ENCODE measurements at regions not wholly inside any gene's neighbourhood (a gene's known extent, or its start where the extent isn't known, plus 50 kb on each side); places are given as distances from the start of the nearest gene placed in this dataset.

- no peak for TF ChIP-seq CTCF (conservative IDR thresholded peaks at IDR 0.05)
- no peak overlapping the region for H3K27ac ChIP-seq
These were observed 606.9 kb downstream of the CDH26 start for GRCh38 chr20:60565083-60565482.

- no peak overlapping the region for H3K27ac ChIP-seq
- TF ChIP-seq CTCF (conservative IDR thresholded peaks at IDR 0.05): no peak
These were observed 607.3 kb downstream of the CDH26 start for GRCh38 chr20:60565551-60565950.

- H3K27ac ChIP-seq: no peak overlapping the region
- TF ChIP-seq CTCF (conservative IDR thresholded peaks at IDR 0.05): no peak
These were observed 610.9 kb downstream of the CDH26 start for GRCh38 chr20:60569116-60569515.

- no peak for TF ChIP-seq CTCF (conservative IDR thresholded peaks at IDR 0.05)
- H3K27ac ChIP-seq: no peak overlapping the region
These were observed 612.5 kb downstream of the CDH26 start for GRCh38 chr20:60570481-60571277.

DNA sequence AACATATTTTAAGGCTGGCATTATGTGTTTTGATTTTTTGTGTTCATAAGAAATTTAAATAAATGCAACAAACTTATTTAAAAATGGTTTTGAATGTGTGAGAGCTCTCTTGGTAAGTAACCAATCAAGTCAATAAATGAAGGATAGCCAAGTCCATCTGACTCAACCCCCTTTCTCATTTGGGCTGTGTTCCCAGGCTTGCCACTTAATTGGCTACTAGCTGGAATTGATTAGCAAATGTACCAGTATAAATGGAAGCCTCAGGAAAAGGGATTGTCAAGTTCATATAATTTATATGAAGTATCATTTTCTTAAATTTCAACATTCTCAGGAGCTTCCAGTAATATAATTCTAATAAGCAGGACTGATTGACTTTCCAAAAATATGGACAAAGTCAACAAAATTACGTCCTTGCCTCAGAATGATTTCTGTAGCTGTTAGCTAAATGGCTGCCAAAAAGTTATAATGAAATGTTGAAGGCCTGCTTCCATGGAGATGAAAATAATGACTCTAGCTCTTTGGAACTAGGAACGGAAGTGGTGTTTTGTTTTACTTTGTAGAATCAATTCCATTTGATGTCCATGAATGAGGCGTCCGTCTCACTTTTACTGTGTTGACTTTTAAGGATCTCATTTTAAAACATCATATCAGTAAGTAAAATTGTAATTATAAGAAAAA, 614.9 kb downstream of the CDH26 start:
- no peak for TF ChIP-seq CTCF (conservative IDR thresholded peaks at IDR 0.05)
- H3K27ac ChIP-seq: no peak overlapping the region

GRCh38 chr20:60576236-60576635, 618.0 kb downstream of the CDH26 start:
- H3K27ac ChIP-seq: no peak overlapping the region
- no peak for TF ChIP-seq CTCF (conservative IDR thresholded peaks at IDR 0.05)

DNA sequence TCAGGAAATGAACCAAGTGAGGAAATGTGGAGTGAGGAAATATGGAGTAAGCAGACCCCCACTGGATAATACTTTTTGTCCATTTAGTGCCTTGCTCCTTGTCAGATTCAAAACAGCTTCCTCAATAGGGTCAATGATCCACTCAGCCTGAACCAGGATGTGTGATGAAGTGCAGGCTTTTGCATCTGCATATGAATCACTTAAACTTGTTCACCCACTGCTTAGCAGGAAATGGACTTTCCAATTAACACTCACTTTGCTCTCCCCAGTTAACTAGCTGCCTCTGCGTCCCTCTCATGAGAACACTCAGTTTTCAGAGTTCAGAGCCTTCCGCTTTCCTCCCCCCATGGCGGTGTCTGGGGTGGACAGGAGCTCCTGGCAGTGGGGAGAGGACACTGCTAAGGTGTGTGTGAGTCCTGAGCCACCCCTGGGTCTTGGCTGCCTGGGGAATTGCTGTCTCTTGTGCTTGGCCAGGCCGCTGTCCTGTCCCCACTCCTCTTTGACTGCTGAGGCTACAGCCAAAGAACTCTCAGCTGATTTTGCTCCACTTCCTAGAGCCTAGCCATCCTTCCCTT, 621.8 kb downstream of the CDH26 start:
- H3K27ac ChIP-seq: no peak overlapping the region
- no peak for TF ChIP-seq CTCF (conservative IDR thresholded peaks at IDR 0.05)
